CD14-positive monocyte (primary cell): ENCODE measurements at regions not wholly inside any gene's neighbourhood (a gene's known extent, or its start where the extent isn't known, plus 50 kb on each side); places are given as distances from the start of the nearest gene placed in this dataset.
"Not testable (repeated sequence)": the region's sequence is repeated elsewhere in the genome, so short reads cannot be mapped to it uniquely, and the experiment has no call there.

Experiments
- DNase-seq, 3 donors: peaks; one replicate each; pipeline ENCODE4 v3.0.0-alpha.2; 2011 to 2022
- H2AFZ ChIP-seq: 2 replicates; pipeline ENCODE4 v1.6.0; 2012; ENCODE audit warnings: mild to moderate bottlenecking, low read depth, low read length, inconsistent platforms; ENCODE audit not compliant: insufficient read depth, poor library complexity, severe bottlenecking
- H3K27ac ChIP-seq, 2 donors: 1 replicate in 1 of 2; 2 replicates in 1 of 2; pipeline ENCODE4 v1.5.1; 2012 to 2013; ENCODE audit warnings: low read length in 2 of 2, control low read depth in 1 of 2, inconsistent platforms in 1 of 2, low read depth in 1 of 2, mild to moderate bottlenecking in 1 of 2
- H3K27me3 ChIP-seq, 2 donors: one replicate each; pipeline versions ENCODE4 v1.6.0 to v1.6.1; 2011 to 2013; ENCODE audit warnings: low read length in 2 of 2; ENCODE audit not compliant: control insufficient read depth in 2 of 2, insufficient read depth in 2 of 2
- H3K36me3 ChIP-seq, 2 donors: replicated peaks in 1 of 2; 1 replicate in 1 of 2; 2 replicates in 1 of 2; pipeline versions ENCODE4 v1.5.1 to v1.6.1; 2012 to 2013; ENCODE audit warnings: low read length in 2 of 2, control low read depth in 1 of 2, inconsistent platforms in 1 of 2, mild to moderate bottlenecking in 1 of 2; ENCODE audit not compliant: insufficient read depth in 2 of 2, control insufficient read depth in 1 of 2
- H3K4me1 ChIP-seq, 2 donors: 1 replicate in 1 of 2; 2 replicates in 1 of 2; pipeline versions ENCODE4 v1.5.1 to v1.6.1; 2012 to 2013; ENCODE audit warnings: low read length in 2 of 2, control low read depth in 1 of 2, inconsistent platforms in 1 of 2, mild to moderate bottlenecking in 1 of 2, moderate library complexity in 1 of 2; ENCODE audit not compliant: insufficient read depth in 2 of 2, control insufficient read depth in 1 of 2
- H3K4me2 ChIP-seq: replicated peaks from 2 replicates; pipeline ENCODE3; 2012; ENCODE audit warnings: low read length, moderate library complexity, mild to moderate bottlenecking; ENCODE audit not compliant: poor library complexity, severe bottlenecking; ENCODE audit errors: extremely low read depth
- H3K4me3 ChIP-seq, 3 experiments: fragments of 200-600 bp in 1 of 3; sonication (generic) in 1 of 3; replicated peaks in 1 of 3; 1 replicate in 2 of 3; 2 replicates in 1 of 3; pipeline ENCODE4 v1.5.1; 2011 to 2013; ENCODE audit warnings: low read length in 3 of 3, mild to moderate bottlenecking in 3 of 3, control low read depth in 2 of 3, low read depth in 2 of 3, inconsistent platforms in 1 of 3, moderate library complexity in 1 of 3
- H3K79me2 ChIP-seq: 2 replicates; pipeline ENCODE4 v1.6.0; 2012; ENCODE audit warnings: mild to moderate bottlenecking, control low read depth, inconsistent platforms, low read length, moderate library complexity; ENCODE audit not compliant: insufficient read depth
- H3K9ac ChIP-seq: 2 replicates; pipeline ENCODE4 v1.6.0; 2017; ENCODE audit warnings: low read length, mild to moderate bottlenecking; ENCODE audit not compliant: insufficient read depth, poor library complexity, severe bottlenecking
- H3K9me3 ChIP-seq, 2 donors: replicated peaks in 1 of 2; 1 replicate in 1 of 2; 2 replicates in 1 of 2; pipeline versions ENCODE4 v1.5.1 to v1.6.1; 2012 to 2013; ENCODE audit warnings: low read length in 2 of 2, control low read depth in 1 of 2; ENCODE audit not compliant: control insufficient read depth in 1 of 2, insufficient read depth in 1 of 2
- H4K20me1 ChIP-seq: 2 replicates; pipeline ENCODE4 v1.6.0; 2012; ENCODE audit warnings: mild to moderate bottlenecking, low read length, control low read depth, moderate library complexity; ENCODE audit not compliant: insufficient read depth
- H3K27ac Mint-ChIP-seq, 7 donors: one replicate each; pipeline ENCODE4 v1.8.0; 2020; ENCODE audit warnings: mild to moderate bottlenecking in 7 of 7, mixed read lengths in 7 of 7, moderate library complexity in 6 of 7, inconsistent platforms in 2 of 7
- H3K27me3 Mint-ChIP-seq, 3 donors: one replicate each; pipeline ENCODE4 v1.8.0; 2021 to 2022; ENCODE audit warnings: low read depth in 3 of 3, mild to moderate bottlenecking in 3 of 3, mixed read lengths in 3 of 3, moderate library complexity in 3 of 3, inconsistent platforms in 1 of 3
- H3K36me3 Mint-ChIP-seq, 2 donors: one replicate each; pipeline ENCODE4 v1.8.0; 2020; ENCODE audit warnings: mixed read lengths in 2 of 2, inconsistent platforms in 1 of 2, mild to moderate bottlenecking in 1 of 2
- H3K4me1 Mint-ChIP-seq: one replicate; pipeline ENCODE4 v1.8.0; 2020; ENCODE audit warnings: mild to moderate bottlenecking, mixed read lengths
- H3K4me3 Mint-ChIP-seq, 2 donors: one replicate each; pipeline ENCODE4 v1.8.0; 2020; ENCODE audit warnings: mild to moderate bottlenecking in 2 of 2, mixed read lengths in 2 of 2, moderate library complexity in 1 of 2
- H3K9me3 Mint-ChIP-seq, 7 donors: one replicate each; pipeline ENCODE4 v1.8.0; 2020 to 2022; ENCODE audit warnings: mixed read lengths in 7 of 7, mild to moderate bottlenecking in 6 of 7, moderate library complexity in 6 of 7, inconsistent platforms in 2 of 7
- WGBS: methylation state at CpG from one replicate; pipeline ENCODE4 v1.1.5; 2013; ENCODE audit warnings: missing lambda C conversion rate; ENCODE audit not compliant: insufficient coverage; 5-methylcytosine and 5-hydroxymethylcytosine counted together
- intact Hi-C, 2 donors: fragments of 100-400 bp; cut with micrococcal nuclease; formaldehyde crosslinking; loops; one replicate each; pipeline versions ENCODE4 v1.15.0 to v1.15.1; 2023
- TF ChIP-seq, protein P1 (sequence below): fragments of 200-600 bp; IDR thresholded peaks from one replicate; pipeline ENCODE4 v1.8.0; 2022; ENCODE audit warnings: antibody characterized with exemption, mild to moderate bottlenecking

DNA sequence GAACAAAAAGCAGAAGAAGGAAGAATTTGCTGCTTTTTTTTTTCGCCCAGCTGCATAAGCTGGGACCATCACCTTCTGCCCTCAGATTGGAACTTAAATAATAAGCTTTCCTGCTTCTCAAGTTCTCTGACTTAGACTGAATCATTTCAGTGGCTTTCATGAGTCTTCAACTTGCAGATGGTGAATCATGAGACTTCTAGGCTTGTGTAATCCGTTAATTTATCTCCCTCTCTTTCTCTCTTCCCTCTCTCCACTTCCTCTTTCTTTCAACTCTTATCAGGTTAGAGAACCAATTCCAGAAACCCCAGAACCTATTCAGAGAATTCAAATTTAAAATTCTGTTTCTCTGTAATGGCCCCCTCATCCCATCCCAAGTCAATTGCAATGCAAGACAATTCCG is 1153.7 kb downstream of the PCDH9 start:
- H3K27ac Mint-ChIP-seq: no peak overlapping the region
- peaks cover 0 to 3% (median 0%) of the 10 kb centered on the region in 3 donors for H3K27me3 Mint-ChIP-seq
- H3K4me3 ChIP-seq: no peak overlapping the region
- no peaks in the 10 kb centered on the region for H3K4me1 ChIP-seq
- no peak overlapping the region for H2AFZ ChIP-seq
- H3K4me1 Mint-ChIP-seq: peaks cover 2% of the 10 kb centered on the region
- H3K9me3 Mint-ChIP-seq: peaks cover 0 to 6% (median 2%) of the 10 kb centered on the region in 7 donors
- H3K27ac ChIP-seq: no peak overlapping the region
- TF ChIP-seq, protein P1, sequence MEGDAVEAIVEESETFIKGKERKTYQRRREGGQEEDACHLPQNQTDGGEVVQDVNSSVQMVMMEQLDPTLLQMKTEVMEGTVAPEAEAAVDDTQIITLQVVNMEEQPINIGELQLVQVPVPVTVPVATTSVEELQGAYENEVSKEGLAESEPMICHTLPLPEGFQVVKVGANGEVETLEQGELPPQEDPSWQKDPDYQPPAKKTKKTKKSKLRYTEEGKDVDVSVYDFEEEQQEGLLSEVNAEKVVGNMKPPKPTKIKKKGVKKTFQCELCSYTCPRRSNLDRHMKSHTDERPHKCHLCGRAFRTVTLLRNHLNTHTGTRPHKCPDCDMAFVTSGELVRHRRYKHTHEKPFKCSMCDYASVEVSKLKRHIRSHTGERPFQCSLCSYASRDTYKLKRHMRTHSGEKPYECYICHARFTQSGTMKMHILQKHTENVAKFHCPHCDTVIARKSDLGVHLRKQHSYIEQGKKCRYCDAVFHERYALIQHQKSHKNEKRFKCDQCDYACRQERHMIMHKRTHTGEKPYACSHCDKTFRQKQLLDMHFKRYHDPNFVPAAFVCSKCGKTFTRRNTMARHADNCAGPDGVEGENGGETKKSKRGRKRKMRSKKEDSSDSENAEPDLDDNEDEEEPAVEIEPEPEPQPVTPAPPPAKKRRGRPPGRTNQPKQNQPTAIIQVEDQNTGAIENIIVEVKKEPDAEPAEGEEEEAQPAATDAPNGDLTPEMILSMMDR: no peak
- H3K36me3 ChIP-seq: no peaks in the 10 kb centered on the region
- no peaks in the 10 kb centered on the region for H4K20me1 ChIP-seq
- no peaks in the 10 kb centered on the region for H3K9me3 ChIP-seq
- no peaks in the 10 kb centered on the region for H3K36me3 Mint-ChIP-seq
- H3K27me3 ChIP-seq: no peaks in the 10 kb centered on the region
- no peak overlapping the region for H3K4me3 Mint-ChIP-seq
- no peak for DNase-seq
- H3K4me2 ChIP-seq: no peak overlapping the region
- intact Hi-C loops: no loop called here
- H3K79me2 ChIP-seq: no peaks in the 10 kb centered on the region
- 71% methylated on average over 2 of the region's 3 CpGs for WGBS
- H3K9ac ChIP-seq: no peak overlapping the region

DNA sequence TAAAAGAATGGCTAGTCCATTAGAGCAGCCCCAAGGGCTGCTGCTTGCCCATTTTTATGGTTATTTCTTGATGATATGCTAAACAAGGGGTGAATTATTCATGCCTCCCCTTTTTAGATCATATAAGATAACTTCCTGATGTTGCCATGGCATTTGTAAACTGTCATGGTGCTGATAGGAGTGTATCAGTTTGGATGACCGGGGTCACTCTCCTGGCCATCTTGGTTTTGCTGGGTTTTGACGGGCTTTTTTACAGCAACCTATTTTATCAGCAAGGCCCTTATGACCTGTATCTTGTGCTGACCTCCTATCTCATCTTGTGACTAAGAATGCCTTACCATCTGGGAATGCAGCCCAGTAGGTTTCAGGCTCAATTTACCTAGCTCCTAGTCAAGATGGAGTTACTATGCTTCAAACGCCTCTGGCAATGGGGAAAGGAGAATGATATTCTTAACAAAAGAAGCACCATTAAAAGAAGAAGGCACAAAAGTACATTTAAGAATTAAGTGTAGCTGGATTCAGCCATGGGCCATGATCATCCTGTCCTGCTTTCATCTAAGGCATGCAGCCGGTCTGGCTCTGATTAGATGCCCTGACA is 1156.0 kb downstream of the PCDH9 start:
- TF ChIP-seq, protein P1: no peak
- no peaks in the 10 kb centered on the region for H3K4me1 ChIP-seq
- Mint-ChIP-seq H3K9me3 (peaks cover 0 to 5% (median 2%) of the 10 kb centered on the region in 7 donors), H3K27me3 (peaks cover 0 to 3% (median 0%) of the 10 kb centered on the region in 3 donors), H3K27ac (no peak overlapping the region), H3K4me1 (peaks cover 2% of the 10 kb centered on the region), H3K36me3 (no peaks in the 10 kb centered on the region), H3K4me3 (no peak overlapping the region)
- H4K20me1 ChIP-seq: no peaks in the 10 kb centered on the region
- no peak overlapping the region for H3K4me3 ChIP-seq
- H3K79me2 ChIP-seq: no peaks in the 10 kb centered on the region
- no CpG with 5 or more reads among the region's 4 CpGs for WGBS
- no peaks in the 10 kb centered on the region for H3K9me3 ChIP-seq
- intact Hi-C loops: no loop called here
- H3K27ac ChIP-seq: no peak overlapping the region
- H3K36me3 ChIP-seq: no peaks in the 10 kb centered on the region
- no peaks in the 10 kb centered on the region for H3K27me3 ChIP-seq
- no peak overlapping the region for H3K4me2 ChIP-seq
- no peak overlapping the region for H3K9ac ChIP-seq
- DNase-seq: no peak
- H2AFZ ChIP-seq: no peak overlapping the region

DNA sequence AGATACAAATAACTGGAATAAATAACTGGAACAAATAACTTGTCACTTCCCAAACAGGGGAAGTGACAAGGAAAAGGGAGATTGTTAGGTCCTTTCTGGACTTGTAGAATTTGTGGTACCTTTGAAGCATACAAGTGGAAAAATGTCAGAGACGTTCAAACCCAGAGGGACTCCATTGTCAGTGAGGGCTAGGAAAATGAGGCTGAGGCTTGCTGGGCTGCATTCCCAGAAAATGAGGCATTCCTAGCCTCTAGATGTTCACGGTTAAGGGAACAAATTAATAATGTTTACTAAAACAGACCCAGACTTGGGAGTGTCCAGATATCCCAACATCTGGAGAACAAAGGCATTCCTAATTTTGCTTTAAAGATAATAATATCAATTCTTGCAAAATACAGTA is 1158.0 kb downstream of the PCDH9 start:
- H3K9ac ChIP-seq, H3K4me1 Mint-ChIP-seq, intact Hi-C loops, H3K27ac ChIP-seq, H3K4me1 ChIP-seq, H3K27me3 ChIP-seq, H3K9me3 ChIP-seq, H3K9me3 Mint-ChIP-seq, H3K4me2 ChIP-seq, H3K36me3 Mint-ChIP-seq, H3K27me3 Mint-ChIP-seq, H3K79me2 ChIP-seq, H3K36me3 ChIP-seq, H3K4me3 Mint-ChIP-seq, H4K20me1 ChIP-seq, H3K27ac Mint-ChIP-seq, DNase-seq, H2AFZ ChIP-seq, H3K4me3 ChIP-seq: not testable (repeated sequence)
- no CpG with 5 or more reads among the region's 2 CpGs for WGBS
